ENCODE measurements at regions not wholly inside any gene's neighbourhood (a gene's known extent, or its start where the extent isn't known, plus 50 kb on each side); places are given as distances from the start of the nearest gene placed in this dataset.

- no peak for DNase-seq (ENCODE audit: low read depth, low spot score)
- no peak overlapping the region for H3K4me3 ChIP-seq (ENCODE audit: low read length)
Observed at GRCh38 chr15:62573876-62574275, 408.8 kb upstream of the C2CD4B start.

DNA sequence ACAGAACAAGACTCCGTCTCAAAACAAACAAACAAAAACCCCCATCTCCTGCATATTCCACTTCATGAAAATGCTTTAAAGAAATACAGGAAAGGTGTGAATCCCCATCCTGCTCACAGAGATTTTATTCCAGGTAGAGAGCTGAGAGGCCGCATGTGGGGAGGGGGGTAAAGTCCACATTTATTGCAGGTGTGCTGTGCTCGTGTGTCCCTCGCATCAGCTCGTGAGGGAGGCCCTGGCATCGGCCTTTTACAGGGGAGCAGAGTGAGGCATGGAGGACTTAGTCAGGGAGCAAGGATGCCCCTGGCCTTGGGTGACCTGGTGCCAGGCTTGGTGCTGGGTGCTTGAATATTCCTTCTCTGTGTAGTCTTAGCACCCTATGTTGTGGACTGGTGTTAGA, 413.5 kb upstream of the C2CD4B start:
- no peak for DNase-seq (ENCODE audit: low read depth, low spot score)
- H3K4me3 ChIP-seq (ENCODE audit: low read length) = no peak overlapping the region

- no peak for DNase-seq (ENCODE audit: low read depth, low spot score)
- no peak overlapping the region for H3K4me3 ChIP-seq (ENCODE audit: low read length)
Observed at GRCh38 chr15:62578960-62579359, 413.9 kb upstream of the C2CD4B start.

DNA sequence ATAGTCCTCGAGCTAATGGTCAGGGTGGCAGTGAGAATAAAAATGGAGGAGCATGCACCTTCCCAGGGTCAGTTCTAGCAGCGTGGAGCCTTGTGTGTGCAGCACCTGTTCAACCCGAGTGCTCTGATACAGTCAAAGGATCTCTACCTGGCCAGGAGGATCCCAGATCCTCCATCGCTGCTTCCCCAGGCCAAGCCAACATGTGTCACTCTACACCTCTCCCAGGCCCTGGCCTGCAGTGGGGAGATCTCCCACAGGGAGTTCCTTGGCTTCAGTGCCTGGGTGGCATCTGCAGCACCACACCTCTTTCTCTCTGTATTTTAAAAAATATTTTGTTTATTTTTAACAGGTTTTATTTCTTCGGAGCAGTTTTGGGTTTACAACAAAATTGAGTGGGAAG, 414.8 kb upstream of the C2CD4B start:
- DNase-seq (ENCODE audit: low read depth, low spot score) = no peak
- H3K4me3 ChIP-seq (ENCODE audit: low read length) = no peak overlapping the region

- no peak overlapping the region for H3K4me3 ChIP-seq (ENCODE audit: low read length)
Observed at GRCh38 chr15:62582580-62582979, 417.5 kb upstream of the C2CD4B start.

DNA sequence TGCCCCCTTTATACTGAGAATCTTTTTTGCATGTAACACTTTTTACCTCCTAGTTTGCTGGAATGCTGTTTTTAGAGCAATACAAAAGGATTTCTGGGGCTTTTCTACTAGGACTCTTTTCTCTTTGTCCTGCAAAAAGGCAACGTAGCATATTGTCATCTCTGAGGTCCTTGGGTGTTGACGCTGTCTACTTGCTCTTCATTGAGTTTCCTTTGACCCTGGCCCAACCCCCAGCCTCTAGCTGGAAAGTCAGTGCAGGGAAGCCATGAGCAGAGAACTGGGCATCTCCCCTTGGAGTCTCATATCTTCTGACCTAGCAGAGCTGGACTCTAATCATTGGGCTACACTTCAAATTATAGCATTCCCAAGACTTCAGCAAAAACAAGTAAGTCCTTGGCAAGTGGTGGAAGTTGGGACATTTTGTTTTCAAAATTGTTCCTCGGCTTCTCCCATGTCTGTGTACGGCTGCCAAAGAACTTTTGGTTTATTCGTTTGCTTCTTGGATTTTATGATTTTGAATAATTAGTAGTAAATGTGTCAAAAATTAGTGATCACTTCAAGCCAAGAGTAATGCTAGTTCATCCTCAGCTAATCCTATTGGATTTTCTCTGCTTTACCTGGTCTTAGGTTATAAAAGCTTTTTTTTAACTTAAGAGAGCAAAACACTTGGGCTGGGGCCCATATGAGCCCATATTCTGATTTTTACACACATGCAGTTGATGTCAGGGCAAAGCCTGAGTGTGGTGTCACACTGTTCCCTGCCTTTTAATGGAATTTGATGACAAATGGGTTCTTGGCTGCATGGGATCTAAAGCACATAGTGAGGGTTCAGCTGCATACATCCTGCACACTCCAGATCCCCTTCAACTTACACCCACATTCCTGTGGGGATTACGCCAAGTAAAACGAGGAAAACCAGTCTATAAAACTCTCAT, 419.5 kb upstream of the C2CD4B start:
- no peak overlapping the region for H3K4me3 ChIP-seq (ENCODE audit: low read length)
- no peak for DNase-seq (ENCODE audit: low read depth, low spot score)

More at GRCh38 chr15:62582580-62582979, 417.5 kb upstream of the C2CD4B start:
- DNase-seq (ENCODE audit: low read depth, low spot score) = no peak

DNA sequence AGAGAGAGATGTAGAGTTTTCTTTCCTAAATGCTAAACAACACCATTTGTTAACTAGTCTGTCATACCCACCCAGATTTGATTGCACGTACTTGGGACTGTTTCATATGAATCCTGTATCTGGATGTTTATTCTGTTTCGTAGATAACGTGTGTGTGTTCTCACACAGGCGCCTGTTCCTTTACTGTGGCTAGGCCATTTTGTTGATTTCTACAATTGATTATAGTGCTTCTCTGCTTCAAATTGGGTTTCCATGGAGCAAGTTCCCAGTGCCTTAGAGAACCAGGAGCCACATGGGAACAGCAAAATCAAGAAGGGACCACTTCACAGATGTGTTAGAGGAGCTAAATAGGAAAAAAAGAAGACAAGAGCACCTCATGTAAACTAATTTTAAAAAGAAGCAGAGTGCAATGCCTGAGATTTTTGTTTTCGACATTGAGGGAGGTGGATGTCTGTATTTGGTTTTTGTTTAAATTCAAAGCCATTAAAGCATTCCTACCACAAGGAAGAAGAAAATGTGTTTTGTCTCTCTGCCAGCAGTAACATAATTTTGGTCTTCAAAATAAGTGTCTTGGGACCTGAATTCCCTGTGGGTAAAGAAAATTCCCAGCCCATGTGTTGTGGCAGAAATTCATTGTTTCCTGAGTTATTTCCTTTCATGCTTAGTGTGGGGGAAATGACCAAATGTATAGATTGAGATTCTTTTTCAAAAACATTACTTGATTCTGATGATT, 424.0 kb upstream of the C2CD4B start:
- no peak for DNase-seq (ENCODE audit: low read depth, low spot score)
- H3K4me3 ChIP-seq (ENCODE audit: low read length) = no peak overlapping the region

DNA sequence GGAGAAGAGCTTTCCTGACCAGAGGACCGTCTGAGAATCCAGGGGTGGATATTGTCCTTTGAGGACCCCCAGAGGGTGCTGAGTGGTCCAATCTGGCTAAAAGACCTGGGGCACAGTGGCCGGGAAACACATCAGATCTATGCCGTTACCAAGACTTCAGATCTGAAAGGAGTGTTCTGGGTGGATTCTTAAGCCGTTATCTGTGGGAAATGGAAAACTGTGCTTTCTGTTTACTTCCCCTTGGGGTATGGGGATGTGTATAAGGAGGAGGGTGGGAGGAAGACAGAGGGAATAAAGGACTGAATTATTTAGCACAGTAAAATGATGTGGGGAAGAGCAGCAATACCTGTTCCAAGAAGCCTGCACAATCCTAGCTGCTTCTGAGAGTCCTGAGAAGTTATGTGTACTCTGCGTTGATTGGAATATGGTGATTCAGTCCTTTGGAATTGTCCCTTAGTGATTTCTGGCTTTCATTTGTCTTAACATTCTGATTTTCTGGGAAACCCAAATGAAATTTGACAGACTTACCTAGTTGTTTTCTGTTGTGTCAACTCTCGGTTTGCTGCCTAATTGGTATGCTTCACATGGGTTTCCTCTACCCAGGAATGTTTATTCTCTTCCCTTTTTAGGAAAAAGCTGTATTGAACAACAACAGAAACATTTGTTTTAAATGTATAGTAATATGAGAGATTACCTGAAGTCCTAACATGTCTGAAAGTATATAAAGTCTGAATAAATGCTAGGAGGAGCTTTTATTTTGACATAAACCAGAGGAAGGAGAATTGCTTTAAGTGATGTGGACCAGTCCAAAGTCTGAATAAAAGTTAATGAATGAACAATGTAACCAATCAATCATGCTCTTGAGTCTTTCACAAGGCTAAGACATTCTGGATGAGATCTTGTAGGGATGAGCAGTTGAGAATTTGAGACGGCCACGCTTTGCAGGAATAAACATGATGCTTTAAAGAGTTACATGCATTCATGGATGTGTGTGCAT, 427.1 kb upstream of the C2CD4B start:
- H3K4me3 ChIP-seq (ENCODE audit: low read length) = no peak overlapping the region
- DNase-seq (ENCODE audit: low read depth, low spot score) = no peak

DNA sequence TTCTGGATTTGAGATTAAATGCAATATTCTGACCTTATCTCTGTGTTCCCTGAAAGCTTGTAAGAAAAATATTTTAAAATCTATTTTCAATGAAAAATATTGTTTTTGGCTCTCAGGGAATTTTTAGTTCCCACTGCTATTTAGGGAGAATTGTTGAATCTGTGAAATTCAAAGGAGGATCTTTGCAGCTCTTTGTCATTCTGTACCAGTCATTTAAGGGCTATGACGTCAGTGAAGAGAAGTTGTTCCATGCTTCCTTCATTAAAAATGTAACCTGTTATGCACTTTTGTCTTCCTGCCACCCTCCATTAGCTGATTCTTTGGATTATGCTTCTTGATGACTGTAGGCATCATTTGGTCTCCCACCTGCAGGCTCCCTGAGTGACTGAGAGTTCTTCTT, 427.8 kb upstream of the C2CD4B start:
- H3K4me3 ChIP-seq (ENCODE audit: low read length) = no peak overlapping the region
- no peak for DNase-seq (ENCODE audit: low read depth, low spot score)

DNA sequence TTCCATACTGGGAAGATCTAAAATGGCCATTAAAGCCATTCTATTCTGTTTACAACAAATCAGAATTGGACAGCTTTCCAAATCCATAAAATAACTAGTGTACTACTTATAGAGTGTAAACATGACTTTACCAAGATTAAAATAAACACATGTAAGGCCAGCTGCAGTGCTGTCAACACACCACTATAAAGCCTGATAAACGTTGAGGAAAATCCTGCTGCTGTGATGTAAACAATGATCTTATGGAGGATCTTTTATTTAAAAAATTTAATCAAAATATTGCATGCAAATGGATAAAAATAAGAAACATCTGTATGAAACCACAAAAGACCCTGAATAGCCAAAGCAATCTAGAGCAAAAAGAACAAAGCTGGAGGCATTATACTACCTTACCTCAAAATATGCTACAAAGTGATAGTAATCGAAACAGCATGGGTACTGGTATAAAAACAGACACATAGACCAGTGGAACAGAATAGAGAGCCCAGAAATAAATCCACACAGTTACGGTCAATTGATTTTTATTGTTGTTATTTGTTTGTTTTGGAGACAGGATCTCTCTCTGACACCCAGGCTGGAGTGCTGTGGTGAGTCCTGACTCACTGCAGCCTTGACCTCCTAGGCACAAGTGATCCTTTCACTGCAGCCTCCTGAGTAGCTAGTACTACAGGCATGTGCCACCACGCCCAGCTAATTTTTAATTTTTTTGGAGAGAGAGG, 428.8 kb upstream of the C2CD4B start:
- H3K4me3 ChIP-seq (ENCODE audit: low read length) = no peak overlapping the region
- DNase-seq (ENCODE audit: low read depth, low spot score) = no peak

DNA sequence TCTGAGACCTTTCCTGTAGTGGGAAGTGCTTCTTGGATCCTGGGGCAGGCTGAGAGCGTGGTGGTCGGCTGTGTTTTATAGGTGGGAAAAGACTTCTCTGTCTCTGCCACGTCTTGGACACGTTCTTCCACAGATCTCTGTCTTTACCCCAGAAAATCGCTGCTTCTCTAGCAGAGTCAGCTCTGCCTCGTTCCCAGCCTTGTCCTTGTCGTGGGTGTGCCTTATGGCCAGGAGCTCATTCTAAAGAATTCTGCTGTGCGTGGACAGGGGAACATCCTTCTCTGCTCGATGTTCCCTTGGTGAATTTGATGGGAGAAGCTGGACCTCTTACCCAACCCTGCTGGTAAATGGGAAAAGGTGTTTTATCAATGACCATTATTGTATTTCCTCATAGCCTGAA, 433.1 kb upstream of the C2CD4B start:
- DNase-seq (ENCODE audit: low read depth, low spot score) = no peak
- H3K4me3 ChIP-seq (ENCODE audit: low read length) = no peak overlapping the region

DNA sequence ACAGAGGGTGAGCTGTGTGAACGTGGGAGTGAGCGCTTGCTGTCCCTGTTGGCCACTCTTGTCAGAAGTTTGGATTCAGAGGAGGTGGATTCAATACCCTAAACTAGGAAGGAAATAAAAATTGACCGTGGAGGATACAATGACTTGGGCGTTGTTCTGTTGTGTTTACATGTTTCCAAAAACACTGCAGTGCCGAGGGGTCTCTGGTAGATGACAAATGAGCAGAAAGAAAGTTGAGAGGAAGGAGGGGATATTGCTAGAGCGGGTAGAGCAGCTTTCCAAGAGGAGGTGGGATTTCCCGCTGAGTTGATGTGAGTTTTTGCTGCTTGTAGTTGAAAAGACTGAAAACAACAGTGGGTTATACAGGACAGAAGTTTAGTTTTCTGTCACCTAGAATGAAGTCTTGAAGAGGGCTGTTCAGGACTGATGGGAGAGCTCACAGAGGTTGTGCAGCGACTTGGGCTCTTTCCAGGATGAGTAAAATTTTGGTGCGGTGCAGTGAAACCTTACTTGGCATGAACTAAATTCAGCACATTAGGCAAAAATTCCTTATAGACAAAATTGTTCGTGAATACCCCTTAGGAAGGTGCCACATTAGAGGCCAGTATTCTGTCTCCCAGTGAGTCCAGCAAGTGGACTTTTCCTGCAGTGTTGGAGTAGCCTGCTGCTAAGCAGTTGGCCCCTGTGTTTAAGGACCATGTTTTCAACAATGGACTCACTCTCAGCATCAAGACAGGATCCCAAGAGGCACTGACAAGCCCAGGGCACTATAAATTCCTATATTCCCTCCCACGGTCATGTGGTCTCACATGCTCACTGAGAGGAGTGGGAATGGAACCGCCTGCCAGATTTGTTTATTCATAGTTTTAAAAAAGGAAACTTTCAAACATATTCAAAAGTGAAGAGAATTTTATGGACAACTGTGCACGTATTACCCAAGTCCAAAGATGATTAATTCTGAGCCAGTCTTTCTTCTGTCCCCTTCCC, 435.0 kb upstream of the C2CD4B start:
- no peak overlapping the region for H3K4me3 ChIP-seq (ENCODE audit: low read length)
- DNase-seq (ENCODE audit: low read depth, low spot score) = no peak

- H3K4me3 ChIP-seq (ENCODE audit: low read length) = no peak overlapping the region
- DNase-seq (ENCODE audit: low read depth, low spot score) = no peak
Observed at GRCh38 chr15:62601777-62602545, 436.9 kb upstream of the C2CD4B start.

DNA sequence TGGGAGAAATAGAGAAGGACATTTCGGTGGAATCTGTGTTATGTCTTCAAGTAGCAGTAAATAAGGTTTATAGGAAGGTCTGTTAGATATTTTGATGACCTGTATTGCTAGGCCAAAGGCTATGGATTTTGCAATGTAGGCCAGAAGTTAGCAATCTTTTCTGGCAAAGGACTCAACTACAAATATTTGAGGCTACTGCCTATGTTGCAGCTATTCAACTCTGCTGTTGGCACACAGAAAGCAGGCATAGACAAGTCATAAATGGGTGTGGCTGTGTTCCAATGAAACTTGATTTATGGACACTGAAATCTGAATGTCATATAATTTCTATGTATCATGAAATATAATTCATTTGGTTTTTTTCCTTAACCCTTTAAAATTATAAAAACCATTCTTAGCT, 438.7 kb upstream of the C2CD4B start:
- no peak for DNase-seq (ENCODE audit: low read depth, low spot score)
- no peak overlapping the region for H3K4me3 ChIP-seq (ENCODE audit: low read length)

DNA sequence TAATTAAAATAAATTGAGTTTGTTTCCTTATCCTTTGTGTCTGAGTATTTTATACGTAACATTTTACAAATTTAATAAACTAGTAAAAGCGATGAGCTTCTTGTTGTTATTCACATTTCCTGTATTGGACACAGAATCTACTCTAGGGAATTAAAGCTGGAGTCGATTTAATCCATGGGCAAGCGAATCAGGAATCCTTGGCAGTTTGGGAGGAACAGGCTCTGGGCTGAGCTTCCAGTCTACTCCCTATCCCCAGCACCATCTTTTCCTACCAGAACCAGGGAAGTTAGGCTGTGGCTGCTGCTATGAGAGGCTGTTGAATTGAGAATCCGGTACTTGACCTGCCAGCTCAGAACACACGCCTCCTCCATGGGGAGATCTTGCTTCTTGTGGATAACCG, 437.3 kb upstream of the TPM1 start:
- no peak overlapping the region for H3K4me3 ChIP-seq (ENCODE audit: low read length)
- DNase-seq (ENCODE audit: low read depth, low spot score) = no peak

DNA sequence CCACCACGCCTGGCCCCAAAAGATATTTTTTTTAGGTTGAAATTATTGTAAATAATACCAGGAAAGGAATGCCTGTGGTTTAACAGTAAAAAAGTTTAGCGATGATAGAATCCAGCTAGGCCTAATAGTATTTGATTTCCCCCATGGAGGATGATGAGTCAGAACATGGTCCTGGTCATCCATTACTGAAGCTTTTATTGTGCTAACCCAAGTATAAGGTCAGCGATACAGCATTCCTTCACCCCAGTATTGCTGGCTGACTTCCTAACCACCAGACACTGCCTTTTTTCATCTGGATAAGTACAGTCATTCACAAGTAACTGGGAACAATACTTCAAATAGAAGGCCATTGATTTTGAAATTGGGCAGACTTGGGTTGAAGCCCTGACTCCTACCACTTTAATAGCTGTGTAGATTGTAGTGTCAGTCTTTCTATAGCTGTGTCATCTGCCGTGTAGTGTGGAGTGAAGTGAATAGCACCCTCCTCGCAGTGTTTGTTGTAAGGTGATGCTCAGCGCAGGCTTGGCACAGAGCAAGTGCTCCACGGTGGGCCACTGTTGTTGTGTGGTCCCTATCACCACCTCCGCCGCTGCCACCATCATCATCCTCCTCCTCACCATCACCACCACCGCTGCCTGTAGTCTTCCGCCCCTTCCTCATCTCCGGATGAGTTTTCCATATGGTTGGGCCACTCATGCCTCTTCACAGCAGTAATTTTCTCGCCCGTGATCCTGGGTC, 436.0 kb upstream of the TPM1 start:
- no peak overlapping the region for H3K4me3 ChIP-seq (ENCODE audit: low read length)

More for the DNA sequence above, 436.0 kb upstream of the TPM1 start:
- DNase-seq (ENCODE audit: low read depth, low spot score) = no peak
